ENCODE measurements at regions not wholly inside any gene's neighbourhood (a gene's known extent, or its start where the extent isn't known, plus 50 kb on each side); places are given as distances from the start of the nearest gene placed in this dataset.
"Not testable (repeated sequence)": the region's sequence is repeated elsewhere in the genome, so short reads cannot be mapped to it uniquely, and the experiment has no call there.

GRCh38 chr6:132114201-132114825, 163.1 kb upstream of the CCN2 start:
- Histone ChIP-seq H3K9ac (ENCODE audit: low read length) (no peak overlapping the region), H3K9me3 (ENCODE audit: control insufficient read depth, low read length) (no peaks in the 10 kb centered on the region), H3K4me1 (ENCODE audit: control insufficient read depth, insufficient read depth, low read length) (no peaks in the 10 kb centered on the region), H3K27me3 (ENCODE audit: control insufficient read depth, insufficient read depth, low read length) (no peaks in the 10 kb centered on the region), H3K4me3 (ENCODE audit: low read length) (no peak overlapping the region), H3K36me3 (ENCODE audit: control insufficient read depth, insufficient read depth, low read length) (no peaks in the 10 kb centered on the region)

DNA sequence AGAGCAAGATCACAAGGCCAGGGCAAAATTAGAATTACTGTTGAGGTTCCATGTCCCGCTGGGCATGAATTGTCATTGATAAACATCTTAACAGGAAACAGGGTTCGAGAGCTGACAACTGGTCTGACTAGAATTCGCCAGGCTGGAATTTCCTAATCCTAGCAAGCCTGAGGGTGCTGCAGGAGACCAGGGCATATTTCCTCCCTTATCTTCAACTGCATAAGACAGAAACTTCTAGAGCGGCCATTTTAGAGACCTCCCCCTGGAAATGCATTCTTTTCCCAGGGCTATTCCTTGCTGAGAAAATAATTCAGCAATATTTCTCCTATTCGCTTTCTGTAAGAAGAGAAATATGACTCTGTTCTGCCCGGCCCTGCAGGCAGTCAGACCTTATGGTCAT, 158.6 kb upstream of the CCN2 start:
- not testable (repeated sequence) for H3K27me3 ChIP-seq (ENCODE audit: control insufficient read depth, insufficient read depth, low read length); H3K9ac ChIP-seq (ENCODE audit: low read length); H3K4me3 ChIP-seq (ENCODE audit: low read length); H3K36me3 ChIP-seq (ENCODE audit: control insufficient read depth, insufficient read depth, low read length); H3K9me3 ChIP-seq (ENCODE audit: control insufficient read depth, low read length); H3K4me1 ChIP-seq (ENCODE audit: control insufficient read depth, insufficient read depth, low read length)

DNA sequence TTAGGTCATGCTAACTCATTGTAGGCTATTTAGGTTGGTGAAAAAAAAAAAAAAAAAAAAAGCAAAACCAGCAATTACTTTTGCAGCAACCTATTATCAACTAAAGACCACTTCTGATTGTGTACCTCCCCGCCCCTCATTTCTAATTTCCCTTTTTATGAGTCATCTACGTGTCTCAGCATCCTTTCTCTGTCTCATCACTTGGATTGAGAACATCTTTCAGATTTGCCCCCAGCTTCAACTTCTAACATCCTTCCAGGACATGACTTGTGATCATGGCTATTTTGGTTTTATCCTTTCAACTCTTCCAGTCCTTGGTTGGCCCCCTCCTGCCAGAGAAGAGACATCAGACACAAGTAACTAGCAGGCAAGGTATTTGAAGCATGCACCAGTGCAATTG, 156.7 kb upstream of the CCN2 start:
- H3K4me3 ChIP-seq (ENCODE audit: low read length): no peak overlapping the region
- H3K4me1 ChIP-seq (ENCODE audit: control insufficient read depth, insufficient read depth, low read length): no peaks in the 10 kb centered on the region
- H3K36me3 ChIP-seq (ENCODE audit: control insufficient read depth, insufficient read depth, low read length): no peaks in the 10 kb centered on the region
- H3K9ac ChIP-seq (ENCODE audit: low read length): no peak overlapping the region
- H3K9me3 ChIP-seq (ENCODE audit: control insufficient read depth, low read length): no peaks in the 10 kb centered on the region
- no peaks in the 10 kb centered on the region for H3K27me3 ChIP-seq (ENCODE audit: control insufficient read depth, insufficient read depth, low read length)

DNA sequence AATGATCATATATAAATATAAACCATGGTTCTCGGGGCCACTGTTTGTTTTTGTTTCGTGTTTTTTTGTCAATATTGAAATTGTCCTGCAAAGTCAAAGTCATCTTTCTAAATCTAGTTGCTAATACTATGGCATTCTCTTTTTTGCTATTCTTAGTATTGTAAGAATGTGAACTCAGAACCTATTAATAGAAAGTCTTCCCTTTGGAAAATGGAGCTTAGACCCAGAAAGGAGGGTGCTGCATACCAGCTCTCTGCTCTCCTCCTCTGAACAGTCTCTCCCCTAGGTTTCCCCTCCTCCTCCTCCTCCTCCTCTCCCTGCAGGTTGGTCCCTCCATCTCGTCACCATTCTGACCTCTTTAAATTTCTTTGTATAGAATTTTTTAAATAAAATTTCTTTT, 150.4 kb upstream of the CCN2 start:
- no peaks in the 10 kb centered on the region for H3K4me1 ChIP-seq (ENCODE audit: control insufficient read depth, insufficient read depth, low read length)
- H3K36me3 ChIP-seq (ENCODE audit: control insufficient read depth, insufficient read depth, low read length): no peaks in the 10 kb centered on the region
- H3K27me3 ChIP-seq (ENCODE audit: control insufficient read depth, insufficient read depth, low read length): no peaks in the 10 kb centered on the region
- H3K9me3 ChIP-seq (ENCODE audit: control insufficient read depth, low read length): no peaks in the 10 kb centered on the region
- no peak overlapping the region for H3K4me3 ChIP-seq (ENCODE audit: low read length)
- H3K9ac ChIP-seq (ENCODE audit: low read length): no peak overlapping the region

- H3K9me3 ChIP-seq (ENCODE audit: control insufficient read depth, low read length): no peaks in the 10 kb centered on the region
- H3K4me1 ChIP-seq (ENCODE audit: control insufficient read depth, insufficient read depth, low read length): no peaks in the 10 kb centered on the region
These were observed 149.3 kb upstream of the CCN2 start for GRCh38 chr6:132100388-132100990.

DNA sequence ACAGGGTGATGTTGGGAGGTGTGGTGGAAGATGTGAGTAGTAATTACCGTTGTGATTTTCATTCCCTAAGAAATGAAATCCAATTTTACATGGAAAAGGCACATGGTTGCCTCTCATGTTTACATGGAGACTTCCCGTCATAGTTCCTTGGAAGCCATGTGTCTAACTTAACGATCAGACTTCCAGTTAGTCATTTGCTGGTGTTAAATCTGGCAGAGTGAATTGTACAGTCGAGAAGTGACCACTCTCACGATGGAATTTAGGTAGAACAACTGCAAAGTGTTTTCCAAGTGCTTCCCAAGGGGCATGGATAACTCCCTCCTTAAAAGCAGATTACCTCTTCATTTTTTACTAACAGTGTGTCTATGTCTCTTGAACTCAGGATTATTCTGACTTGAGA, 145.8 kb upstream of the CCN2 start:
- no peaks in the 10 kb centered on the region for H3K9me3 ChIP-seq (ENCODE audit: control insufficient read depth, low read length)
- no peak overlapping the region for H3K9ac ChIP-seq (ENCODE audit: low read length)
- H3K4me3 ChIP-seq (ENCODE audit: low read length): no peak overlapping the region
- no peaks in the 10 kb centered on the region for H3K4me1 ChIP-seq (ENCODE audit: control insufficient read depth, insufficient read depth, low read length)
- no peaks in the 10 kb centered on the region for H3K36me3 ChIP-seq (ENCODE audit: control insufficient read depth, insufficient read depth, low read length)
- no peaks in the 10 kb centered on the region for H3K27me3 ChIP-seq (ENCODE audit: control insufficient read depth, insufficient read depth, low read length)

More at GRCh38 chr6:132100388-132100990, 149.3 kb upstream of the CCN2 start:
- Histone ChIP-seq H3K9ac (ENCODE audit: low read length) (no peak overlapping the region), H3K36me3 (ENCODE audit: control insufficient read depth, insufficient read depth, low read length) (no peaks in the 10 kb centered on the region), H3K4me3 (ENCODE audit: low read length) (no peak overlapping the region), H3K27me3 (ENCODE audit: control insufficient read depth, insufficient read depth, low read length) (no peaks in the 10 kb centered on the region)

GRCh38 chr6:132096245-132096644, 145.1 kb upstream of the CCN2 start:
- no peaks in the 10 kb centered on the region for H3K36me3 ChIP-seq (ENCODE audit: control insufficient read depth, insufficient read depth, low read length)
- H3K9me3 ChIP-seq (ENCODE audit: control insufficient read depth, low read length): no peaks in the 10 kb centered on the region
- no peaks in the 10 kb centered on the region for H3K4me1 ChIP-seq (ENCODE audit: control insufficient read depth, insufficient read depth, low read length)
- no peaks in the 10 kb centered on the region for H3K27me3 ChIP-seq (ENCODE audit: control insufficient read depth, insufficient read depth, low read length)
- H3K4me3 ChIP-seq (ENCODE audit: low read length): no peak overlapping the region
- H3K9ac ChIP-seq (ENCODE audit: low read length): no peak overlapping the region

GRCh38 chr6:132089173-132089572, 138.0 kb upstream of the CCN2 start:
- Histone ChIP-seq H3K9ac (ENCODE audit: low read length) (no peak overlapping the region), H3K9me3 (ENCODE audit: control insufficient read depth, low read length) (no peaks in the 10 kb centered on the region), H3K4me1 (ENCODE audit: control insufficient read depth, insufficient read depth, low read length) (no peaks in the 10 kb centered on the region), H3K27me3 (ENCODE audit: control insufficient read depth, insufficient read depth, low read length) (no peaks in the 10 kb centered on the region), H3K4me3 (ENCODE audit: low read length) (no peak overlapping the region), H3K36me3 (ENCODE audit: control insufficient read depth, insufficient read depth, low read length) (no peaks in the 10 kb centered on the region)

GRCh38 chr6:132088150-132088549, 137.0 kb upstream of the CCN2 start:
- no peaks in the 10 kb centered on the region for H3K9me3 ChIP-seq (ENCODE audit: control insufficient read depth, low read length)
- no peaks in the 10 kb centered on the region for H3K27me3 ChIP-seq (ENCODE audit: control insufficient read depth, insufficient read depth, low read length)
- no peak overlapping the region for H3K9ac ChIP-seq (ENCODE audit: low read length)
- no peaks in the 10 kb centered on the region for H3K36me3 ChIP-seq (ENCODE audit: control insufficient read depth, insufficient read depth, low read length)
- no peak overlapping the region for H3K4me3 ChIP-seq (ENCODE audit: low read length)
- H3K4me1 ChIP-seq (ENCODE audit: control insufficient read depth, insufficient read depth, low read length): no peaks in the 10 kb centered on the region

GRCh38 chr6:132087391-132087790, 136.2 kb upstream of the CCN2 start:
- Histone ChIP-seq H3K9ac (ENCODE audit: low read length) (no peak overlapping the region), H3K36me3 (ENCODE audit: control insufficient read depth, insufficient read depth, low read length) (no peaks in the 10 kb centered on the region), H3K4me3 (ENCODE audit: low read length) (no peak overlapping the region), H3K9me3 (ENCODE audit: control insufficient read depth, low read length) (no peaks in the 10 kb centered on the region), H3K4me1 (ENCODE audit: control insufficient read depth, insufficient read depth, low read length) (no peaks in the 10 kb centered on the region), H3K27me3 (ENCODE audit: control insufficient read depth, insufficient read depth, low read length) (no peaks in the 10 kb centered on the region)

DNA sequence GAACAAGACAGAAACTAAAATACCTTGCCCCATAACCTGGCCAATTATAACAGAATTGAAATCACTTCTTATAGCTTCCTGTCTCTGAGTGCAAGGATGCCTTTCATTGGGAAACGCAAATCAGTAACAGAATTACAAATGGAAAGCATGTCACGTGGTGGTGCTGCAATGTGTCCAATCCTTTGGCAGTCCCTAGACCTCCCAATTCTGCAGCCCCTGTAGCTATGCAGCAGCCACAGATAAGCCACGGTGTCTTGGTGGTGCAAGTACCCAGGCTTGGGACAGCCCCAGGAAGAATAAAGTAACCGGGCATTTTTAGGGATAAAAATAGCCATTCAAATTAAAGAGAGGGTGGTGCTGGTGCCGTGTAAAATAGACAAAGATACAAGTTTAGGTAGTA, 134.6 kb upstream of the CCN2 start:
- Histone ChIP-seq H3K27me3 (ENCODE audit: control insufficient read depth, insufficient read depth, low read length) (no peaks in the 10 kb centered on the region), H3K9ac (ENCODE audit: low read length) (no peak overlapping the region), H3K4me1 (ENCODE audit: control insufficient read depth, insufficient read depth, low read length) (no peaks in the 10 kb centered on the region), H3K9me3 (ENCODE audit: control insufficient read depth, low read length) (no peaks in the 10 kb centered on the region), H3K4me3 (ENCODE audit: low read length) (no peak overlapping the region), H3K36me3 (ENCODE audit: control insufficient read depth, insufficient read depth, low read length) (no peaks in the 10 kb centered on the region)

DNA sequence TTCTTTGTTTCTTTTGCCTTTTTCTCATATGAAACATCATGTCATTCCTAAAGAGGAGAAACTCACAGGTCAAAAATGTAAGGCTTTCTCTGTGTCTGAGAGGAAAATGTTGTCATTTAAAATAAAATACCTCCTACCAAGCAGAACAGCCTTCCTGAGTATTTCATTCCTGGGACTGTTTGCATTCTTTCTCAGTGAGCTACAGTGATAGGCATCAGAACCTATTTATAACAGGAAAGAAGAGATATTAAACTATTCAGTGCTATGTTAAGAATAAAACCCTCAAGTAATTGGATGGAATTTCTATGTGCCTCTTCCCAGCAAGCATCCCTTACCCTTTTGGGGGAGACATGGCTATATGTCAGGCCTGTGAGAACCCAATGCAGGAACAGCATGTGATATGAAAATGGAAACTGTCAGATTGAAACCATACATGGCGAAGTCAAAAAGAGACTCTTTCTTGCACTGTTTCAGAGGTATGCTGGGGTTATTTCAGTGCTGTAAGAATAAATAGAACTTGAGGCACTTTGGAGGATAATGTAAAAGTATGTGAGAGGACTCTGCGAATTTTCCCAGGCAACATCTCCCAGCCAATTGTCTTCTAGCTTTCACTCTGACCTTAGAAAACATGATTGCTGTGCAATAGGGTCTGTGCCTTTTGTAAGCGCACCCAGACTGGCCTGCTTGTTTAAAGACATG, 133.8 kb upstream of the CCN2 start:
- Histone ChIP-seq H3K9me3 (ENCODE audit: control insufficient read depth, low read length) (no peaks in the 10 kb centered on the region), H3K9ac (ENCODE audit: low read length) (no peak overlapping the region), H3K27me3 (ENCODE audit: control insufficient read depth, insufficient read depth, low read length) (no peaks in the 10 kb centered on the region), H3K4me3 (ENCODE audit: low read length) (no peak overlapping the region), H3K36me3 (ENCODE audit: control insufficient read depth, insufficient read depth, low read length) (no peaks in the 10 kb centered on the region), H3K4me1 (ENCODE audit: control insufficient read depth, insufficient read depth, low read length) (no peaks in the 10 kb centered on the region)

Measured in mucosa of stomach (tissue), 1 donor.